ENCODE measurements at regions not wholly inside any gene's neighbourhood (a gene's known extent, or its start where the extent isn't known, plus 50 kb on each side); places are given as distances from the start of the nearest gene placed in this dataset.

DNA sequence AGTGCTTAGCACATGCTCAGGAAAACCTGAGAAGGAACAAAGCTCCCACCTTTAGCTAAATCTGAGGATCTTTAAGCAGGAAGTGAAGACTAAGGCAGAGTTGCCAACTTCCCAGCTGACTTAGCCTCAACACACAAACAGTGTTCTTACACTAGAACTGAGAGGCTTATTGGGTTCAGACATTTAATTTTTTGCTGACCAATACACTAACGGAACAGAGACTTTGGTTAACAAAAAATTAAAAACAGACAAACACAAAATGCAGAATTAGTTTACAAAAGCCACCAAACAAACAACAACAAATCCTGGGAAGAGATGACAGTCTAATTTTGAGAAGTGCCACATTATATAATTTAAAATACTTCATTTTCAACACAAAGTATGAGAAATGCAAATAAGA is 1123.7 kb upstream of the ATXN7L3B start:
- TF ChIP-seq, protein P1, sequence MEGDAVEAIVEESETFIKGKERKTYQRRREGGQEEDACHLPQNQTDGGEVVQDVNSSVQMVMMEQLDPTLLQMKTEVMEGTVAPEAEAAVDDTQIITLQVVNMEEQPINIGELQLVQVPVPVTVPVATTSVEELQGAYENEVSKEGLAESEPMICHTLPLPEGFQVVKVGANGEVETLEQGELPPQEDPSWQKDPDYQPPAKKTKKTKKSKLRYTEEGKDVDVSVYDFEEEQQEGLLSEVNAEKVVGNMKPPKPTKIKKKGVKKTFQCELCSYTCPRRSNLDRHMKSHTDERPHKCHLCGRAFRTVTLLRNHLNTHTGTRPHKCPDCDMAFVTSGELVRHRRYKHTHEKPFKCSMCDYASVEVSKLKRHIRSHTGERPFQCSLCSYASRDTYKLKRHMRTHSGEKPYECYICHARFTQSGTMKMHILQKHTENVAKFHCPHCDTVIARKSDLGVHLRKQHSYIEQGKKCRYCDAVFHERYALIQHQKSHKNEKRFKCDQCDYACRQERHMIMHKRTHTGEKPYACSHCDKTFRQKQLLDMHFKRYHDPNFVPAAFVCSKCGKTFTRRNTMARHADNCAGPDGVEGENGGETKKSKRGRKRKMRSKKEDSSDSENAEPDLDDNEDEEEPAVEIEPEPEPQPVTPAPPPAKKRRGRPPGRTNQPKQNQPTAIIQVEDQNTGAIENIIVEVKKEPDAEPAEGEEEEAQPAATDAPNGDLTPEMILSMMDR (IDR thresholded peaks at IDR 0.05): no peak
- no peak for TF ChIP-seq POLR2A (IDR thresholded peaks at IDR 0.05)
- no peak for TF ChIP-seq POLR2AphosphoS5 (IDR thresholded peaks at IDR 0.05)
